Panc1 (cell line): ENCODE measurements at regions not wholly inside any gene's neighbourhood (a gene's known extent, or its start where the extent isn't known, plus 50 kb on each side); places are given as distances from the start of the nearest gene placed in this dataset.

ENCODE experiments used
- ATAC-seq: fragments of 200-7000 bp; cut with Tn5 transposase; 2 replicates; pipeline ENCODE4 v1.9.1; 2020; ENCODE audit warnings: mild to moderate bottlenecking, moderate library complexity
- BruUV-seq: library from RNA; stranded (reverse); fragments of 400-500 nt; replicated peaks from 2 replicates; lab custom pipeline; 2021; lab: Mats Ljungman, UMichigan
- CTCF ChIA-PET: fragments of 300-600 bp; sonication (Branson Sonifier 250); formaldehyde crosslinking; loops from one replicate; lab custom pipeline; 2022; ENCODE audit warnings: antibody characterized with exemption; lab: Charles Lee
- POLR2A ChIA-PET: fragments of 300-600 bp; sonication (Branson Sonifier 250); formaldehyde crosslinking; loops from one replicate; lab custom pipeline; 2022; ENCODE audit warnings: antibody characterized with exemption; lab: Charles Lee
- DNase-seq: peaks from one replicate; pipeline ENCODE4 v3.0.0-alpha.2; 2010; ENCODE audit warnings: low read depth, low spot score
- H3K27ac ChIP-seq: 2 replicates; pipeline ENCODE4 v1.5.1; 2011; ENCODE audit warnings: mild to moderate bottlenecking, low read length, inconsistent platforms
- H3K27me3 ChIP-seq: fragments of 200-500 bp; sonication (Bioruptor generic); 2 replicates; pipeline ENCODE4 v1.6.0; 2014; ENCODE audit warnings: low read length, inconsistent platforms; ENCODE audit not compliant: control insufficient read depth, insufficient read depth
- H3K36me3 ChIP-seq: fragments of 200-500 bp; sonication (Bioruptor generic); 2 replicates; pipeline ENCODE4 v1.5.1; 2014; ENCODE audit warnings: inconsistent platforms, mild to moderate bottlenecking, low read length, moderate library complexity; ENCODE audit not compliant: control insufficient read depth, insufficient read depth
- H3K4me1 ChIP-seq: 2 replicates; pipeline ENCODE4 v1.5.1; 2011; ENCODE audit warnings: inconsistent platforms, mild to moderate bottlenecking, low read length, moderate library complexity; ENCODE audit not compliant: control insufficient read depth, insufficient read depth
- H3K4me3 ChIP-seq, 2 experiments: 2 replicates each; pipeline ENCODE4 v1.5.1; 2011 to 2012; ENCODE audit warnings: low read depth in 2 of 2, low read length in 2 of 2, mild to moderate bottlenecking in 2 of 2, inconsistent platforms in 1 of 2, moderate library complexity in 1 of 2
- H3K9me3 ChIP-seq: fragments of 200-500 bp; sonication (Bioruptor generic); 2 replicates; pipeline ENCODE4 v1.5.1; 2014; ENCODE audit warnings: low read depth, mild to moderate bottlenecking, inconsistent platforms, low read length, moderate library complexity; ENCODE audit not compliant: control insufficient read depth, insufficient read depth
- CTCF ChIP-seq: fragments of 450-650 bp; IDR thresholded peaks from 2 replicates; pipeline ENCODE4 v1.5.1; 2017; ENCODE audit warnings: mild to moderate bottlenecking
- POLR2AphosphoS5 ChIP-seq: IDR thresholded peaks from 2 replicates; pipeline ENCODE4 v1.6.1; 2012; ENCODE audit warnings: mild to moderate bottlenecking, low read depth, low read length, moderate library complexity
- REST ChIP-seq, 2 experiments: IDR thresholded peaks; 2 replicates each; pipeline ENCODE4 v1.6.1; 2011 to 2012; ENCODE audit warnings: low read depth in 2 of 2, control low read depth in 1 of 2, low read length in 1 of 2, mild to moderate bottlenecking in 1 of 2, moderate library complexity in 1 of 2; ENCODE audit not compliant: insufficient read depth in 1 of 2
- SIN3A ChIP-seq: IDR thresholded peaks from 2 replicates; pipeline ENCODE4 v1.6.1; 2012; ENCODE audit warnings: low read depth, mild to moderate bottlenecking, low read length, moderate library complexity, borderline replicate concordance; ENCODE audit not compliant: insufficient read depth
- TCF7L2 ChIP-seq: IDR thresholded peaks from 2 replicates; pipeline ENCODE4 v1.6.1; 2011; ENCODE audit warnings: mild to moderate bottlenecking, low read depth, low read length, inconsistent platforms
- in situ Hi-C: cut with HindIII; loops from 2 replicates; pipeline ENCODE4 v1.10.0; 2016; ENCODE audit warnings: low sequenced_read_pairs, low pct_unique_long_range_greater_than_20kb
- intact Hi-C: fragments of 100-400 bp; cut with micrococcal nuclease; formaldehyde crosslinking; loops from one replicate; pipeline ENCODE4 v1.10.0; 2022; ENCODE audit not compliant: unreplicated experiment

- in situ Hi-C loops, result no loop called here
- DNase-seq, result no peak
- Histone ChIP-seq H3K4me3 (no peak overlapping the region), H3K27ac (no peak overlapping the region), H3K4me1 (no peaks in the 10 kb centered on the region), H3K27me3 (0 out of 2 replicates have a peak, but pooled peaks cover 2% of the 10 kb centered on the region), H3K36me3 (no peaks in the 10 kb centered on the region), H3K9me3 (no peaks in the 10 kb centered on the region)
- TF ChIP-seq SIN3A (no peak), REST (IDR thresholded peaks at IDR 0.05; ENCODE audit: insufficient read depth in 1 of 2, low read depth in 2 of 2, low read length in 1 of 2) (no peak), POLR2AphosphoS5 (no peak)
- ChIA-PET POLR2A (interaction anchor here (0.5 kb wide), 1 partner anchor 21 kb away, joined by 3 read pairs; no protein-coding TSS in a partner anchor), CTCF (no interaction called here)
- BruUV-seq, result no TSS peak
- no peak for ATAC-seq
- intact Hi-C loops, result no loop called here
Observed at GRCh38 chr14:93857500-93858283, 69.4 kb upstream of the PRIMA1 start.

GRCh38 chr14:93857081-93857480, 68.8 kb upstream of the PRIMA1 start:
- CTCF ChIA-PET, result no interaction called here
- Histone ChIP-seq H3K27me3 (no peaks in the 10 kb centered on the region; the same call in 1 of the 2 replicates), H3K4me3 (no peak overlapping the region), H3K4me1 (no peaks in the 10 kb centered on the region), H3K27ac (no peak overlapping the region), H3K36me3 (no peaks in the 10 kb centered on the region), H3K9me3 (no peaks in the 10 kb centered on the region)
- TF ChIP-seq TCF7L2, result no peak
- TF ChIP-seq CTCF, result no peak
- intact Hi-C loops (no loop called here), in situ Hi-C loops (no loop called here)
- no peak for ATAC-seq
- BruUV-seq, result no TSS peak
- POLR2A ChIA-PET, result no interaction called here
- no peak for DNase-seq

- no peak for TF ChIP-seq CTCF
- no peak for TF ChIP-seq TCF7L2
- no peak for TF ChIP-seq POLR2AphosphoS5
- no peak for TF ChIP-seq SIN3A
- TF ChIP-seq REST (IDR thresholded peaks at IDR 0.05; ENCODE audit: insufficient read depth in 1 of 2, low read depth in 2 of 2, low read length in 1 of 2), result no peak
- DNase-seq (no peak), ATAC-seq (no peak)
- H3K27me3 ChIP-seq, result peaks cover 2% of the 10 kb centered on the region; the same call in 1 of the 2 replicates
- H3K4me1 ChIP-seq, result no peaks in the 10 kb centered on the region
- no peak overlapping the region for H3K27ac ChIP-seq
- in situ Hi-C loops (no loop called here), intact Hi-C loops (no loop called here)
- ChIA-PET CTCF (interaction anchor here (0.7 kb wide), 1 partner anchor 653 kb away, joined by 3 read pairs; no protein-coding TSS in a partner anchor), POLR2A (no interaction called here)
- no TSS peak for BruUV-seq
- no peak overlapping the region for H3K4me3 ChIP-seq
- H3K36me3 ChIP-seq, result no peaks in the 10 kb centered on the region
- no peaks in the 10 kb centered on the region for H3K9me3 ChIP-seq
Observed at GRCh38 chr14:93855737-93856136, 67.5 kb upstream of the PRIMA1 start.
